ENCODE measurements at regions not wholly inside any gene's neighbourhood (a gene's known extent, or its start where the extent isn't known, plus 50 kb on each side); places are given as distances from the start of the nearest gene placed in this dataset.
"Not testable (repeated sequence)": the region's sequence is repeated elsewhere in the genome, so short reads cannot be mapped to it uniquely, and the experiment has no call there.

GRCh38 chr15:66886241-66886675, 179.1 kb upstream of the SMAD3 start:
- Mint-ChIP-seq H3K27me3 (ENCODE audit: insufficient read depth, low read depth, poor library complexity) (peaks cover 10% of the 10 kb centered on the region), H3K9me3 (peaks cover 42% of the 10 kb centered on the region), H3K4me3 (no peak overlapping the region), H3K4me1 (peaks cover 18% of the 10 kb centered on the region), H3K27ac (no peak overlapping the region), H3K36me3 (ENCODE audit: low read depth) (peaks cover 14% of the 10 kb centered on the region)
- no peak for TF ChIP-seq ZNF114 (CRISPR knock-in tag; IDR thresholded peaks at IDR 0.05)
- Histone ChIP-seq H3K4me2 (no peak overlapping the region), H3K4me1 (ENCODE audit: insufficient read depth) (peaks cover 5% of the 10 kb centered on the region), H3K36me3 (ENCODE audit: insufficient read depth) (no peaks in the 10 kb centered on the region; the same call in 1 of the 2 replicates), H3K4me3 (no peak overlapping the region), H3K27me3 (ENCODE audit: insufficient read depth) (no peaks in the 10 kb centered on the region), H3K27ac (ENCODE audit: low read depth) (no peak overlapping the region), H4K20me1 (replicated peaks; ENCODE audit: insufficient read depth) (no peaks in the 10 kb centered on the region), H2AFZ (no peak overlapping the region), H3K79me2 (replicated peaks; ENCODE audit: insufficient read depth) (no peaks in the 10 kb centered on the region), H3K9me2 (ENCODE audit: insufficient read depth) (no peaks in the 10 kb centered on the region), H3F3A (replicated peaks; ENCODE audit: low read depth) (no peaks in the 10 kb centered on the region)
- ATAC-seq = no peak
- no peak for DNase-seq (ENCODE audit: low spot score)

- no peaks in the 10 kb centered on the region for H3K27me3 ChIP-seq (ENCODE audit: insufficient read depth)
- no peak for DNase-seq (ENCODE audit: low spot score)
- H3K79me2 ChIP-seq (replicated peaks; ENCODE audit: insufficient read depth) = no peaks in the 10 kb centered on the region
- Mint-ChIP-seq H3K9me3 (peaks cover 46% of the 10 kb centered on the region), H3K36me3 (ENCODE audit: low read depth) (peaks cover 14% of the 10 kb centered on the region), H3K27me3 (ENCODE audit: insufficient read depth, low read depth, poor library complexity) (peaks cover 10% of the 10 kb centered on the region), H3K4me3 (no peak overlapping the region), H3K4me1 (peaks cover 18% of the 10 kb centered on the region), H3K27ac (no peak overlapping the region)
- ATAC-seq = no peak
- no peak for TF ChIP-seq CTCF (conservative IDR thresholded peaks at IDR 0.05; ENCODE audit: low read depth in 2 of 2)
- no peak for TF ChIP-seq ZNF462 (CRISPR knock-in tag; IDR thresholded peaks at IDR 0.05)
- TF ChIP-seq, protein P1, sequence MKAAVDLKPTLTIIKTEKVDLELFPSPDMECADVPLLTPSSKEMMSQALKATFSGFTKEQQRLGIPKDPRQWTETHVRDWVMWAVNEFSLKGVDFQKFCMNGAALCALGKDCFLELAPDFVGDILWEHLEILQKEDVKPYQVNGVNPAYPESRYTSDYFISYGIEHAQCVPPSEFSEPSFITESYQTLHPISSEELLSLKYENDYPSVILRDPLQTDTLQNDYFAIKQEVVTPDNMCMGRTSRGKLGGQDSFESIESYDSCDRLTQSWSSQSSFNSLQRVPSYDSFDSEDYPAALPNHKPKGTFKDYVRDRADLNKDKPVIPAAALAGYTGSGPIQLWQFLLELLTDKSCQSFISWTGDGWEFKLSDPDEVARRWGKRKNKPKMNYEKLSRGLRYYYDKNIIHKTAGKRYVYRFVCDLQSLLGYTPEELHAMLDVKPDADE (IDR thresholded peaks at IDR 0.05) = no peak
- no peak for TF ChIP-seq JUNB (IDR thresholded peaks at IDR 0.05; ENCODE audit: unreplicated experiment)
- TF ChIP-seq ZNF331 (CRISPR knock-in tag; IDR thresholded peaks at IDR 0.05; ENCODE audit: low read depth) = no peak
- TF ChIP-seq POLR2AphosphoS5 (IDR thresholded peaks at IDR 0.05; ENCODE audit: low read depth) = no peak
- H3K27ac ChIP-seq (ENCODE audit: low read depth) = no peak overlapping the region
- H3K9me2 ChIP-seq (ENCODE audit: insufficient read depth) = no peaks in the 10 kb centered on the region
- H3K4me3 ChIP-seq = no peak overlapping the region
- H4K20me1 ChIP-seq (replicated peaks; ENCODE audit: insufficient read depth) = no peaks in the 10 kb centered on the region
- no peak overlapping the region for H3K4me2 ChIP-seq
- H3K4me1 ChIP-seq (ENCODE audit: insufficient read depth) = peaks cover 5% of the 10 kb centered on the region
- H3F3A ChIP-seq (replicated peaks; ENCODE audit: low read depth) = no peaks in the 10 kb centered on the region
- H2AFZ ChIP-seq = no peak overlapping the region
- no peaks in the 10 kb centered on the region; the same call in 1 of the 2 replicates for H3K36me3 ChIP-seq (ENCODE audit: insufficient read depth)
These were observed 178.6 kb upstream of the SMAD3 start for GRCh38 chr15:66886686-66887273.

- not testable (repeated sequence) for H3K9me2 ChIP-seq (ENCODE audit: insufficient read depth); H3K27ac ChIP-seq (ENCODE audit: low read depth); H3K4me1 Mint-ChIP-seq; H3F3A ChIP-seq (replicated peaks; ENCODE audit: low read depth); H3K79me2 ChIP-seq (replicated peaks; ENCODE audit: insufficient read depth); H3K4me2 ChIP-seq; H3K27me3 ChIP-seq (ENCODE audit: insufficient read depth); H3K27ac Mint-ChIP-seq; H3K27me3 Mint-ChIP-seq (ENCODE audit: insufficient read depth, low read depth, poor library complexity); ATAC-seq; H3K4me1 ChIP-seq (ENCODE audit: insufficient read depth); H3K4me3 ChIP-seq; H2AFZ ChIP-seq; H3K4me3 Mint-ChIP-seq; DNase-seq (ENCODE audit: low spot score); H3K36me3 ChIP-seq (ENCODE audit: insufficient read depth); H4K20me1 ChIP-seq (replicated peaks; ENCODE audit: insufficient read depth)
- H3K9me3 Mint-ChIP-seq = peaks cover 46% of the 10 kb centered on the region
- H3K36me3 Mint-ChIP-seq (ENCODE audit: low read depth) = peaks cover 14% of the 10 kb centered on the region
These were observed 176.1 kb upstream of the SMAD3 start for GRCh38 chr15:66889298-66889697.

Data from GM23338 (cell line).